Activated naive CD4-positive, alpha-beta T cell treated with anti-CD3 and anti-CD28 coated beads, Interleukin-2, amount 50 U/mL, for 16 hours (primary cell): ENCODE measurements at regions not wholly inside any gene's neighbourhood (a gene's known extent, or its start where the extent isn't known, plus 50 kb on each side); places are given as distances from the start of the nearest gene placed in this dataset.
"Not testable (repeated sequence)": the region's sequence is repeated elsewhere in the genome, so short reads cannot be mapped to it uniquely, and the experiment has no call there.

ENCODE experiments used
- DNase-seq: peaks from one replicate; pipeline ENCODE4 v3.0.0-alpha.2; 2020

GRCh38 chr11:135009125-135009524 lies 597.1 kb upstream of the B3GAT1 start:
- DNase-seq, result no peak

- DNase-seq, result no peak
These were observed 596.4 kb upstream of the B3GAT1 start for GRCh38 chr11:135008412-135008811.

- DNase-seq, result no peak
These were observed 596.0 kb upstream of the B3GAT1 start for GRCh38 chr11:135008001-135008405.

GRCh38 chr11:135006800-135007199 lies 594.8 kb upstream of the B3GAT1 start:
- DNase-seq, result no peak

GRCh38 chr11:135004495-135004894 lies 592.5 kb upstream of the B3GAT1 start:
- DNase-seq, result no peak

- no peak for DNase-seq
These were observed 590.2 kb upstream of the B3GAT1 start for GRCh38 chr11:135002236-135002635.

GRCh38 chr11:135001581-135001980 lies 589.5 kb upstream of the B3GAT1 start:
- DNase-seq, result no peak

GRCh38 chr11:135001065-135001464 lies 589.0 kb upstream of the B3GAT1 start:
- DNase-seq, result not testable (repeated sequence)

- DNase-seq, result no peak
These were observed 587.5 kb upstream of the B3GAT1 start for GRCh38 chr11:134999590-134999989.

GRCh38 chr11:134997652-134998320 lies 585.7 kb upstream of the B3GAT1 start:
- no peak for DNase-seq

GRCh38 chr11:134995741-134996140 lies 583.7 kb upstream of the B3GAT1 start:
- DNase-seq, result no peak

- no peak for DNase-seq
These were observed 582.4 kb upstream of the B3GAT1 start for GRCh38 chr11:134994431-134994830.

GRCh38 chr11:134993691-134994243 lies 581.7 kb upstream of the B3GAT1 start:
- no peak for DNase-seq

GRCh38 chr11:134992981-134993380 lies 580.9 kb upstream of the B3GAT1 start:
- DNase-seq, result no peak

GRCh38 chr11:134988495-134988894 lies 576.5 kb upstream of the B3GAT1 start:
- DNase-seq, result no peak

GRCh38 chr11:134987822-134988221 lies 575.8 kb upstream of the B3GAT1 start:
- DNase-seq, result no peak

- no peak for DNase-seq
These were observed 575.3 kb upstream of the B3GAT1 start for GRCh38 chr11:134987223-134987768.

- no peak for DNase-seq
These were observed 572.4 kb upstream of the B3GAT1 start for GRCh38 chr11:134984421-134984820.

- not testable (repeated sequence) for DNase-seq
These were observed 570.4 kb upstream of the B3GAT1 start for GRCh38 chr11:134982432-134982831.

- no peak for DNase-seq
These were observed 569.8 kb upstream of the B3GAT1 start for GRCh38 chr11:134981835-134982234.

- DNase-seq, result no peak
These were observed 569.0 kb upstream of the B3GAT1 start for GRCh38 chr11:134980819-134981710.

GRCh38 chr11:134979089-134979457 lies 567.0 kb upstream of the B3GAT1 start:
- not testable (repeated sequence) for DNase-seq

- DNase-seq, result no peak
These were observed 566.5 kb upstream of the B3GAT1 start for GRCh38 chr11:134978388-134979088.
